ENCODE measurements at regions not wholly inside any gene's neighbourhood (a gene's known extent, or its start where the extent isn't known, plus 50 kb on each side); places are given as distances from the start of the nearest gene placed in this dataset.
"Not testable (repeated sequence)": the region's sequence is repeated elsewhere in the genome, so short reads cannot be mapped to it uniquely, and the experiment has no call there.

DNA sequence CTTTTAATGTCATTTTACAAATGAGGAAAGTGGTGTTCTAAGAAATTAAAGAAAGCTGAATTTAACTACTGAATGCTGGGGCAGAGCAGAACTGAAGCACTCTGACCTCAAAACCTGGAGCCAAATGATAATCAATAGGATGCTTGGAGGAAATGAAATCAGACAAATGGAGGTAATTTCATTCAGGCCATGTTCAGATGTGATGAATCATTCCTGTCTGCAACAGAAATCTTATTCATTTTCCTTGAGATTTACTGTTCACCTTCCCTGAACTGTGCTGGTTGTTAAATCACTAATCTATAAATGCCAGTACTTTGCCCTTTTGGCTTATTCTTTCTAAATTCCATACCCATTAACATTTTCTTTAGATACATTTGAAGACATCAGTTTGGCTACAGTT is 85.6 kb upstream of the SNX7 start:
- no peak for DNase-seq (ENCODE audit: low read depth, low spot score)

DNA sequence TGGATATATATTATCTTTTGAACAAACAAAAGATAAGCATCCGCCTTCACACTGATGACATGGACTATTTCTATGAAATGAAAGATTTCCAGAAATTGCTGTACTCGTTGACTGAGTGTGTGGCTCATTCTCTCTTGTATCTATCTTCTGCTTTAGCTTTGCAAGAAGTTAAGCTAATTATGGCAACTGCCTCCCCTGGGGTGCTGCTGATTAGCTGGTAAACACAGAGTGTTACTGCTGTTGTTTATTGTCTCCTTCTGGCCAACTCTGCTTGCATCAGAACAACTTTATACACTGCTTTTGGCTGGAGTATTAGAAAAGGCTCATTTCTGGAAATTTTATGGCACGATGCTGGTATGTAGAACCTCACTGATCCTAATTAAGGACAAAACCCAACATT is 95.6 kb upstream of the SNX7 start:
- no peak for DNase-seq (ENCODE audit: low read depth, low spot score)

DNA sequence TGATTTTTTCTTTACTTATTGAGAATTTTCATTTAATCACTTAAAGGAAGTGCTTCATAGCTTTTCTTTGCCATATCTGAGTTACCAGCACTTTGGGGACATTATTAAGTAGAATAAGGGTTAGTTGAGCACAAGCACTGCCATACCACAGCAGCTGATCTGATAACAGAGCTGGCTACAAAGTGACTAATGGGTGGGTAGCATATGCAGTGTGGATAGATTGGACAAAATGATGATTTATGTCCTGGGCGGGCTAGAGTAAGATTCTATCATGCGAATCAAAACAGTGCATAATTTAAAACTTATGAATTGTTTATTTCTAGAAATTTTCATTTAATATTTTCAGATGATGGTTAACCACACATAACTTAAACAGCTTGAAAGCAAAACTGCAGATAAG is 102.2 kb upstream of the SNX7 start:
- no peak for DNase-seq (ENCODE audit: low read depth, low spot score)

- DNase-seq (ENCODE audit: low read depth, low spot score): no peak
Measured at GRCh38 chr1:98557895-98558294, 103.6 kb upstream of the SNX7 start.

DNA sequence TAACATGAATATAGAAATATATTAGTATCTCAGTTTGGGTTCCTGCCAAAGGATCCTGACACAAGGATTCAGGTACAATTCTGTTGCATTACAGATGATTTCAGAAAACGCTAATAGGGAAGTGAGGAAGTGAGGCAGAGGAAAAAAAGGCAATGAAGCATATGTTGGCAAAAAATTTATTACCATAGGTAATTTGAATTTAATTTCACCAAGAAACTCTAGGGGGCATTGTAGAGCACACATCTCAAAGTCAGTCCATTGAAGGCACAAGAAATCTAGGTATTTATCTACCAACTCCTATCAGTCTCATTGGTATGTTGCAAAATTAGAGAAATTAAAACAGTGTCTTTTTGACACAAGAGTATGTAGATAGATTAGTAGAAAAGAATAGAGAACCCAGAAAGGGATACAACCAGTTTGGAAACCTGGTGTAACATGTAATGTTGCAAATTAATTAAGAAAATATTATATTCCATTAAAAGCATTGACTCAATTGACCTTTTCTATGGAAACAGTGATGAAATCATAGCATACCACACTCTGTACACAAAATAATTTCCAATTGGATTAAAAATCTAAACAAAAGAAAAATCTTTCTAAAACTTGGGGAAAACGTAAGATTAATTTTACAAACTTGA is 104.9 kb upstream of the SNX7 start:
- DNase-seq (ENCODE audit: low read depth, low spot score): no peak

- DNase-seq (ENCODE audit: low read depth, low spot score): no peak
Measured at GRCh38 chr1:98555814-98556213, 105.7 kb upstream of the SNX7 start.

- DNase-seq (ENCODE audit: low read depth, low spot score): not testable (repeated sequence)
Measured at GRCh38 chr1:98552576-98553074, 108.9 kb upstream of the SNX7 start.

DNA sequence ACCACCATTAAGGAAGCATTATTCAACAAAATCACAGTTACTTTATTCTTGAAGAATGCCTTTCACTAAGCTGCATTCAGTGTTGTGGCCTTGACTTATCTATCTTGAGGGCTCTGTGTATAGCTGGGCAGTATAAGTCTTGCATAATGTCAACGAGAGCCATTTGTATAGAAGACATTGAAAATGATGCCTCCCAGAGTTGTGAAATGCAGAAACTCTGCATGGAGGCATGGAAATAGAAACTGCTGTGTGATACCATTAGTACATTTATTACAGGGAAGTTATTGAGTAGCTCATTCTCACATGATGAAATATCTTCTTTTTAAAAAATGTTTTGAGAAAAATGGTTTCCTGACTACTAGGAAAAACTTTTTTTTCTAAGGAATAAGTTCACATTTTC is 111.4 kb upstream of the SNX7 start:
- DNase-seq (ENCODE audit: low read depth, low spot score): no peak

GRCh38 chr1:98546319-98546718 is 115.2 kb upstream of the SNX7 start:
- DNase-seq (ENCODE audit: low read depth, low spot score): no peak

DNA sequence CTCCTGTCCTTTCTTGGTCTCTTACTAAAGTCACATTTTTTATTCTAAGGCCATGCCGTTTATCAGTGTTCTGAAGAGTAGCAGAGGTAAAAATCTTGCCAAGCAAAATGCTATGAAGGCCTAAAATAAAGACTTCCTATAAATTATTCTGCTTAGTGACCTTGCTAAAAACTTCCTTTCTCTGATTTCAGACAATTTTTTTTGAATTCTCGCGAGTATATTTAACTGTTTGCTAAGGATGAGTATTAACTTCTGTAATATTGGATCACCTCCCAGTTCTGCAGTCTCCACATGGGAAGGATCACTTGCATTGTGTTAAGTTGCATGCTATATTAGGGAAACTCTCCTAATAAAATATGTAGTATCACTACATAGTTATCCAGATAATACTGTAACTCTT is 123.4 kb upstream of the SNX7 start:
- DNase-seq (ENCODE audit: low read depth, low spot score): no peak

GRCh38 chr1:98523256-98523655 is 138.3 kb upstream of the SNX7 start:
- DNase-seq (ENCODE audit: low read depth, low spot score): no peak

- DNase-seq (ENCODE audit: low read depth, low spot score): no peak
Measured at GRCh38 chr1:98516306-98516705, 145.2 kb upstream of the SNX7 start.

DNA sequence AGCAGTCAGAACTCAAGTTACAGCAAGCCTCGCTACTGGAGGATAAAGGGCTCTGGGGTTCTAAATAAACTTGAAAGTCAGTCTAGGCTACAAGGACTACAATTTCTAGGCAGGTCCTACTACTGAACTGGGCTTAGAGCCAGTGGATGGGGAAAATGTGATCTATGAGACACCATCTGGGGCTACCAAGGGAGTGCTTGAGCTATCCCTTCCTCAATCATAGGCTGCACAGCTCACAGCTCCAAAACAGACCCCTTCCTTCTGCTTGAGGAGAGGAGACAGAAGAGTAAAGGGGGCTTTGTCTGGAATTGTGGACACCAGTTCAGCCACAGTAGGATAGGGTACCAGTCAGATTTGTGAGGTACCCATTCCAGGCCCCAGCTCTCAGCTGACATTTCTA is 145.8 kb upstream of the SNX7 start:
- DNase-seq (ENCODE audit: low read depth, low spot score): no peak

GRCh38 chr1:98512216-98512615 is 149.3 kb upstream of the SNX7 start:
- DNase-seq (ENCODE audit: low read depth, low spot score): not testable (repeated sequence)

DNA sequence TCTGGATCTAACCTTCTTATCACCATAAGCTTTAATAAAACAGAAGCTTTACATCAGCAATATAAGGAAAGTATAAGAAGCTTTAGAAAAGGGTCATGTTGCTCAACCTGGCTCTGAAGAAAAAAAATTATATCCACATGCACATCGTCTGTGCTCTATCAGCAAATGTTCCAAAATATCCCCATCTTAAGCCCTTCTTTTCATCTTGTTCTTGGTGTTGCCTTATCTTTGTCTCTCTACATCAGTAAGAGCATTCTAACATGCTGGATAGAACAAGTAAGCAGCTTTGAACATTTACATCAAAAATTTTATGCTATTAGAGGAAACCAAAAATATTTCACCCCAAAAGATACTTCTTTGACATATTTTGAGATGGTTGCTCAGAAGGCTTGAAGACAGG is 157.8 kb upstream of the SNX7 start:
- no peak for DNase-seq (ENCODE audit: low read depth, low spot score)

- no peak for DNase-seq (ENCODE audit: low read depth, low spot score)
Measured at GRCh38 chr1:98502937-98503336, 158.6 kb upstream of the SNX7 start.

- no peak for DNase-seq (ENCODE audit: low read depth, low spot score)
Measured at GRCh38 chr1:98500324-98500723, 161.2 kb upstream of the SNX7 start.

DNA sequence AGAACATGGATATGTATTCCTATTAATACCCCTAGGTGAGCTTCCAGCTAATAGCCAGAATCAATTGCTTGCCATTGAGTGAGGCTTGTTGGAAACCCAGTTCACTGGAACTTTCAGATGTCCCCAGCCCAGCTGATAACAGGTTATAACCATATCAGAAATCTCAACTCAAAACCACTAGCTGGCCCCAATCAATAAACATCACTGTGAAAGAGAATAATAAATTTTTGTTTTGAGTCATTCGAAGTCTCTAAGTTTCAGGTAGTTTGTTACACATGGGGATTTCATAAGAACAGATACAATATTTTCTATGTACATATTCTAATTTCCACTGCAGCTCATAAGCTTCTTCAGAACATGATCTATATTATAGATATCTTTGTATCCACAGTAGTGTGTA is 162.9 kb upstream of the SNX7 start:
- no peak for DNase-seq (ENCODE audit: low read depth, low spot score)

DNA sequence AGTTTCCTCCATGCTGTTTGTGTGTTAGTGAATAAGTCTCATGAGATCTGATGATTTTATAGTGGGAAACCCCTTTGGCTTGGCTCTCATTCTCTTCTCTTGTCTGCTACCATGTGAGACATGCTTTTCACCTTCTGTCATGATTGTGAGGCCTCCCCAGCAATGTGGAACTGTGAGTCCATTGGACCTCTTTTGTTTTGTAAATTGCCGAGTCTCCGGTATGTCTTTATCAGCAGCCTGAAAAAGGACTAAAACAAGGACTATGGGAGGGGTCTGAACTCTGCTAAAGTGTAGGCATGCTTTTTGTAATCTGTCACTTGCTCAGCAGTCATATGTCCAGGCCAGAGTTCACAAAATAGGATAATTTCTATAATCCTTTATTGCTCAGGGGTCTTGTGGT is 164.0 kb upstream of the SNX7 start:
- no peak for DNase-seq (ENCODE audit: low read depth, low spot score)

DNA sequence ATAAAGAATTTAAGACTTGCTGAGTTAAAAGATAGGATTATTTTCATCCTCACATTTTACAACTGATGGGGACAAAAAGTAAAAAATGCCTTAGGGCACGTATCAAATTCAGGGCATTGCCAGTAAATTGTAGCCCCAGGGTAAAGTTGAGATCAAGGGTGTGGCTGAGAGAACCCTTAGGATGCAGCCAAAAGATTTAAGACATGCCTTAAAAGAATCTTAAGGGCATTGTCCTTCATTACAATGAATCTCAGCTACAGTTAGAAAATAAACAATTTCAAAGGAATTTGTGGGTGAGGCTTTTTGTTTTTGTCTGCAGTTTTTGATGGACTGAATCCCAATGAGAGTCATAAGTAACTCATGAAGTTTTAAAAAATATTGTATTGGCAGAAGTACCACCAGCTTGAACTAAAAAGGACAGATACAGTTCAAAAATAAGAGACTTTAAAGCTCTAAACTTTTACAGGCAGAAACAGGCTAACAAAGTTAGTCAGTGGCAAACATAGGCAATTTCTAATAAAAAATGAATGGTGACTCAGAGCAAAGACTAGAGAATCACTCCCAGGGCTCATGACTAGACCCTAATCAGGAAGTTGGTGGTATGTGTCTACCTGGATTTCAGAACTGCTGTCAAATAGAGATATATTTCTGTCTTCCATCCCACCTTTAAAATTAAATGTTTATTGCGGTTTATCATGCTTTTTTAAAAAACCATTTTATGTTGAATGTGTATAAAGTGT is 165.1 kb upstream of the SNX7 start:
- no peak for DNase-seq (ENCODE audit: low read depth, low spot score)

DNA sequence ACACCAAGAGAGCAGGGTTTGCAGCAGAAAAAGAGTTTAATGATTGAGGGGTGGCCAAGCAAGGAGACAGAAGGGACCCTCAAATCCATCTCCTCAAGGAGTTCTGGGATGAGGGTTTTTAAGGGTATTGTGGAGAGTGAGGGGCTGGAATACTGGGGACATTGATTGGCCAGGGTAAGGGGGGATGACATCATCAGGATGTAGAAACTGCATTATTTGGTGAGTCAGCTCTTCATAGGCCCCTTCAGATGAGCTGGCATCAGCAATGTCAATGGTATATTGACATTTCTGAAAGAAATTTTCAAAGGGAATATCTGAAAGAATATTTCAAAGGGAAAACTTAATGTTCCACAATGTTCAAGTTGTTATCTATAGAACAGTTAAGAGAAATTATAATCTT is 168.1 kb upstream of the SNX7 start:
- no peak for DNase-seq (ENCODE audit: low read depth, low spot score)

DNA sequence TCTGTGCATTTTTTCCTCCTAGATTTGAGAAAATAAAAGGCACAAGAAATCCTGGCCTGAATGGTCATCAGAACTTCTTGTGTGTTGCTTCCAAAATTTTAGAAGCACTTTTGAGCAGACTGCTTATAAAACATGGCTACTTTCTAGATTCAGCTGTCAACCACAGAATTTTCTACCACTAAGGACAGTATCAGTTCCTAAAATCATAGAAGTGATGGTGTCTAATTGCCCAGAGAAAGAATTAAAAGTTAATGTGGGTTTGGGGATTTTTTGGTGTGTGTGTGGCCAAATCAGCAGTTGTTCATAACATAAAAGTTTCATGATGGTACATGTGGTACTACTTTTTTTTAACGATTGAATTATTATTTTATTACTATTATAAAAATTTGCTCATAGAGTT is 171.4 kb upstream of the SNX7 start:
- no peak for DNase-seq (ENCODE audit: low read depth, low spot score)

GRCh38 chr1:98487620-98488019 is 173.9 kb upstream of the SNX7 start:
- DNase-seq (ENCODE audit: low read depth, low spot score): no peak

Measured in brain pericyte (primary cell).